GM21723 (cell line): ENCODE measurements at regions not wholly inside any gene's neighbourhood (a gene's known extent, or its start where the extent isn't known, plus 50 kb on each side); places are given as distances from the start of the nearest gene placed in this dataset.
"Not testable (repeated sequence)": the region's sequence is repeated elsewhere in the genome, so short reads cannot be mapped to it uniquely, and the experiment has no call there.

Experiments
- ATAC-seq: cut with Tn5 transposase; IDR thresholded peaks from one replicate; pipeline ENCODE4 v1.9.1; 2021; ENCODE audit warnings: mild to moderate bottlenecking, moderate library complexity; ENCODE audit not compliant: unreplicated experiment

GRCh38 chr2:147330925-147331324 lies 513.9 kb upstream of the ACVR2A start:
- no peak for ATAC-seq

DNA sequence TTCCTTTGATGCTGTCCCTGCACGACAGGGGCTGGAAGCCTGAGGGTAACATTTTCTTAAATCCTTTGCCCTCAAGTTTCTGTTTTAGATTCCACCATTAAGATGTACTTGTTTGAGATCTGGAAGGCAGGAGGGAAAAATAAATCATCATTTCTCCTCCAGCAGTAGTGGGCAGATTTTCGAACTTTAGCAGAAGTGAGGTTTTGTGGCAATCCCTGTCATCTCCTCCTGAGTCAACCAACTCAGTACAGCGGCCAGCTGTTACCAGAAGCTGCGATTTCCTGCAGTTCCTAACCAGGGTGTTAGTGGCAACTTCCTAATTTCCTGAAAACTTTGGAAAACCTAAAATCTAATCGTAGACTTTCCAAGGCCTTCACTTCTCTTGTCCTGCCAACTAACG lies 517.2 kb upstream of the ACVR2A start:
- peak; percentile 64 for ATAC-seq

DNA sequence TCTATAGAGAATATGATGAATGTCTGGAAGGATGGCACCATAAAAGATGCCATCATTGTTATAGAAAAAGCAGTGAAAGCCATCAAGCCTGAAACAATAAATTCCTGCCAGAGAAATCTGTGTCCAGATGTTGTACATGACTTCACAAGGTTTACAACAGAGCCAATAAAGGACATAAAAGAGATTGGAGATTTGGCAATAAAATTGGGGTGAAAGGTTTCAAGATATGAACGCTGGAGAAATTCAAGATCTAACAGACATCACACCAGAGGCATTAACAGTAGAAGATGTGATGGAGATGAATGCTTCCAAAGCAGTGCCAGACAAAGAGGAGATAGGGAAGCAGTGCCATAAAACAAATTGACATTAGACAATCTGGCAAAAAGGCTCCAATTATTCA lies 518.8 kb upstream of the ACVR2A start:
- ATAC-seq, result no peak

- no peak for ATAC-seq
Observed at GRCh38 chr2:147320146-147320545, 524.7 kb upstream of the ACVR2A start.

GRCh38 chr2:147311058-147311430 lies 533.8 kb upstream of the ACVR2A start:
- no peak for ATAC-seq

DNA sequence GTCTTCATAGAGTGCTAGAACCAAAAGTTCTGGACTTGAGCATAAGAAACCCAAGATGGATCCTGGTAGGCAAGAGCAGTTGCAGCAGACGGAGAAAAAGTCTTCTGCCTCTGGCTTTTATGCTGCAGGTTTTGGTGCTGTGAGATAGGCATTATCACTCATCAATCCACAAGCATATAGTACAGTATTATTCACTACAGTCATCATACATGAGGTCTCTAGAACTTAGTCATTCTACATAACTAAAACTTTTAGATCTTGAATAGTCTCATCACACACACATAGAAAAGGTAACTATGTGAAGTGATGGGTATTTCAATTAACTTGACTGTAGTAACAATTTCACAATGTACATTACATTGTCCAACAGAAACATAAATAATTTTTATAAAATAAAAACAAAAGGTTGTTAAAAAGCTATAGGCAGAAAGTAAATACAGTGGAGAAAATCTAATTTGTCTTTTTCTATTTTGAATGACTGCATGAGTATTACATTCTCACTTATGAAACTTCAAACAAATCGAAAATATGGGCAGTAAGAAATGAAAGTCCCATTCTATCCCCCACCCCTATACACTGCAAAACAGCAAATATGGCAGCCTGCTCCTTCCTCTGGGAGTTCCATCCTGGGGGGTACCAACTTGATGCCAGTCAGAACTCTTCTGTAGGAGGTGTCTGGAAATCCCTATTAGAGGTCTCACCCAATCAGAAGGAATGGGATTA lies 534.3 kb upstream of the ACVR2A start:
- ATAC-seq, result no peak

GRCh38 chr2:147297820-147298219 lies 547.0 kb upstream of the ACVR2A start:
- ATAC-seq, result peak; percentile 96

GRCh38 chr2:147294825-147295392 lies 549.9 kb upstream of the ACVR2A start:
- ATAC-seq, result no peak

DNA sequence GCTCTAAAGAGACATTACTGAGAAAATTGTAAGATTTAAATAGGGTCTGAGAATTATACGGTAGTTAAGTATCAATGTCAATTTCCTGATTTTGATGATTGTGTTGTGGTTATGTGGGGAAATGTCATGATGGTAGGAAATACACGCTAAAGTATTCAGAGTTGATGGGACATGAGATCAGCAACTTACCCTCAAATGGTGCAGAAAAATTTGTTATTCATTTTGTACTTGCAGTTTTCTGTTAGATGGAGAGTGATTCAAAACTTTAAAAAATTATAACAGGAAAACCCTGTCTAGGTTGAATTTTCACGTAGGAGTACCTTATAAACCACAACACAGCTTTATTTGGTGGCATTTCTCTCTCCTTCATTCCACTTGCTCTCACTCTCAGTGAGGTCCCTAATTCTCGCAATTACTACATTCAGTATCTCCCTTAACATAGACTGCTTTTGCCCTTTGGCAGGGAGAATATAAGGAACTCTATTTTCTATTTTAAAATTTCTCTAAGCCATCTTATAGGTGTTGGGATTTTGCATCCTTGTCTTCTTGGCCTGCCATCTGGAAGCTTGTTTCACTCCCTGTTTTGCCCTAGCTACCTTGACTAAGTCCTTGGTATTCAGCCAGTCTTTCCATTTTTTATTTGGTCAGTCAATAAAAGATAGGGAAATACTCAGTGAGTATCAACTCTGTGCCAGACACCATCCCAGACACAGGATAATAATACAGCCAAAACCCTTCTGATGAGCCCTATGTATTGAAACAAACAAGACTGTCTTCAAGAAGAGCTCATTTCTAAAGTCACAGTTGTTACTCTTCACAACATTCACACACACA lies 550.6 kb upstream of the ACVR2A start:
- ATAC-seq, result no peak

DNA sequence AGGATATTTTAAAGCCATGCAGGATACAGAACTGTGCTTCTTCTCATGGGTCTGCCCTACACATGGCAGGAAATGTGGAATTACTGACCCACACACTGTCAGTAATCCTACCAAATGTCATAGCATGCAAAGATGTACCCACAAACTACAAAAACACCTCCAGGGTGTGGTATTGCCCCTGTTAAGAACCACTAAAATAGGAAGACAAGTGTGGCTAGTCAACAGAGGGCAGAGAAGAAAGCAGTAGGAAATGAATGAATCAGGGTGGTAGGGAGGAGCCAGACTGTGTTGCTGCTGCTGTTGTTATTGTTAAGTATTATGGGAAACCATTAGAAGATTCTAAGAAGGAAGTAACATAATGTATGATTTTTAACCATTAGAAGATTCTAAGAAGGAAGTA lies 556.7 kb upstream of the ACVR2A start:
- ATAC-seq, result no peak

DNA sequence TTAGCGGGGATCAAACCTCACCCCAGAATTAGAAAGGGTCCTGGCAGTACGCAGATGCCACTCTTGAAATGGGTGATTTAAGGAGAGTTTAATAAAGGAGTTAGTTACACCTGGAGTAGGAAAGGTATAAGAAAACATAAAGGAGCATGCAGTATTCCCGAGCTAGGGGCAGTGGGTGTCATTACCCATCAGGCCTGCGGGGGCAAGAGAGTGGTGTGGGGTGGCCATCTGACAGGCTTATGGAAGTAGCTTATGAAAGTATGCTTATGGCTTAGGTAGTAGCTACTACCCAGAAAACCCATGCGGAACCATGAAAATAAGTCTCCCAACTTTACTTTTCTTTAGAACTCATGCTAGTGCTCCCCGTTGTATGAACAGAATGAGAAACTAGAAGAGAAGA lies 568.9 kb upstream of the ACVR2A start:
- no peak for ATAC-seq

DNA sequence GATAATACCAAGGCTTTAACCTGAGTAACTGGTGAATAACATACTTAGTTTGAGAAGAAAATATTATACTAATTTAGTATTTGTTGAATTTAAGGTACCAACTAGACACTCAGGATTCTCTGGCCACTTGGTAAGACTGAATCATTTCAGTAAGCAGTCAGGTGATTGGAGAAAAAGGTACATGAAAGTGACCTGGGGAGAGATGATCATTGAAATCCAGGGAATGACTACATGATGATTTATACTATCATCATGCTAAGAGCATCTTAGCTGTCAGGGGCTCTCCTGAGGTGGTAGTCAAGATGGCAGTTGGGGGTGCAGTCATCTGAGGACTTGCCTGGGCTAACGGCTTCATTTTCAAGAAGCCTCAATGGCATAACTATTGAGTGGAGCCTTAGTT lies 571.2 kb upstream of the ACVR2A start:
- ATAC-seq, result no peak

DNA sequence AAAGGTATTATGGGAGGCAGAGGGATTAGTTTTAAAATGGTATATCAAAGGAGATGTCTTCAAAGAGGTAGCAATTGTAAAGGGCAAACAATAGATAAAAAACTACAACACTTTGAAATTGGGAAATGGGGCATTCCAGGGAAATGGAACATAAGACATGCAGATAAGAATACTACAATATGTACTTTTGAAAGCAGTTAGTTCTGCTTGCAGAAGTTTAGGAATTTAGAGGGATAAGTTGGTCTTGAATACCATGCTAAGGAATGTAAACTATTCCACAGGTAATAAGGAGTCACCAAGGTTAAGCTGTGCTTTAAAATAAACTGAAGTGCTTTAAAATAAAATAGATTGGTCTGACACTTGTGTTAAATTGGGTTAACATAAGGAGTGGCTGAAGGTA lies 571.7 kb upstream of the ACVR2A start:
- ATAC-seq, result no peak

DNA sequence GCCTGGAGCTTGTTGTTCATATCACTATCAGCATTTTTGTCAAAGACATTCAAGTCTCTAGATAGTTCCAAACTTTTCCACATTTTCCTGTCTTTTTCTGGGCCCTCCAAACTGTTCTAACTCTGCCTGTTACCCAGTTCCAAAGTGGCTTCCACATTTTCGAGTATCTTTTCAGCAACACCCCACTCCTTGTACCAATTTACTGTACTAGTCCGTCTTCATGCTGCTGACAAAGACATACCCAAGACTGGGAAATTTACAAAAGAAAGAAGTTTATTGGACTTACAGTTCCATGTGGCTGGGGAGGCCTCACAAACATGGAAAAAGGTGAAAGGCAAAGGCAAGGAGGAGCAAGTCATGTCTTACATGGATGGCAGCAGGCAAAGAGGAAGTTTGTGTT lies 575.2 kb upstream of the ACVR2A start:
- ATAC-seq, result not testable (repeated sequence)

GRCh38 chr2:147260241-147260640 lies 584.6 kb upstream of the ACVR2A start:
- ATAC-seq, result no peak

DNA sequence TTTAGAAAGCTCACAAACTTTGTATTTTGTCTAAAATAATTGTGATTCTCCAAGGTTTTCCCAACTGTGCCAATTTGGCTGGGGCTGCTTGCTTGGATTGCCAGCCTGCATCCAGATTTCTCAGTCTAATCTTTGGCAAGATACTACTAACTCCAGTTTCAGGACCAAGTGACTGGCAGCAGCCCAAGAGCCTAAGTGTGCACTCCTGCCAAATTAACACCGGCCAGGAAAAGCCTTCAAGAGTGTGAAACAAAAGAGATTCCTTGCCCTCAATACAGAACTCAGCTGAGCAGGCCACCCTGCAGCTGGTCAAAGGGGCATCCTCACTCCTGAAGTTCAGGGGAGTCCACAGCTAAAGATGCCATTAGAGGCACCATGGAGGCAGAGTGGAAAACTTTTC lies 589.0 kb upstream of the ACVR2A start:
- ATAC-seq, result no peak

DNA sequence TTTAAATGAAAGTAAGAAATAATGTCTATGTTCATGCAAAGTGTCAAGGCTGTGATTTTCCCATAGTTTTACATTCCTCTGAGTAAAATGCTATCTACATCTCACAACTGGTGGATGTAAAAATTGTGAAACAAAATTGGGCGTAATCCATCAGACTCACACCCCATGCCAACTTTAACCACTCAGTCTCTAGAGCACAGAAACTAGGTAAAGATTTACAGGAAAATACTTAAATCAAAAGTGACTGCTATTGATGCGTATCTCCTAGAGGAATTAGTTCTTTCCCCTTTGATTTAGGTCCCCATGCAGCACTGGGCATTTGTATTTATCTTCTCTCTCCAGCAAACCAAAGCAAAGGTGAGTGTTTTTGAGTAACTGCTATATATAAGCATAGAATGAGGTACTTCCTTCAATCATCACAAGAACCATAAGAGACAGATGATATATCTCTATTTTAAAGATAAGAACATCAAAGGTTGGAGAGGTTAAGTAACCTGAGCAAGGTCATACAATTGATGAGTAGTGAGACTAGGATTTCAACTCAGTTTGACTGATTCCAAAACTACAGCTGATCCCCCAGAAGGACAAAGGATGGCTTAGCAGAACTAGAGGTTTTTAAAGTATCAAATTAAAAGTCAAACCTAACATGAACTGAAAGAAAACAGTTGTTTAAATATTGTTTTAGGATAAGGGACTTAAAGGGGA lies 594.0 kb upstream of the ACVR2A start:
- no peak for ATAC-seq

GRCh38 chr2:147247749-147248148 lies 597.1 kb upstream of the ACVR2A start:
- ATAC-seq, result no peak

- ATAC-seq, result no peak
Observed at GRCh38 chr2:147242445-147242844, 602.4 kb upstream of the ACVR2A start.

GRCh38 chr2:147236601-147237000 lies 608.2 kb upstream of the ACVR2A start:
- ATAC-seq, result no peak

DNA sequence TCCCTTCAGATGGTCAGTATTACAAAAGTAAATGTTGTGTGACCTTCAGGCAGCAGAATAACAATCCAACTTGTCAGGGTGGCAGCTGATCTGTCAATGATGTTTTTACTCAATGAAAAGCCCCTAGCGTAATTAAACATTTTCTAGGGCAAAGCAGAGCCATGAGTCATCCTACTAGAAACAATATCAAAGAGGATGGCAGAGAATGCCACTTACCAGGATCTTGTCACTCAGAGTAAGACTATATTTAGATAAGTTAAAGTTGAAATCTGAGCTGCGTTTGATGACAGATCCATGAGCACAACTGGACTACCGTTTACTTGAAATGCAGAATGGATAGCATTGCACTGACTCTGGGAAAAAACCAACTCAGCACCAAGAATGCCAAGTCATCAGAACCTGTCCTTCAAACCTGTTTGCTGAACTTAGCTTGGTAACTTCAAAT lies 612.6 kb upstream of the ACVR2A start:
- ATAC-seq, result no peak
